ENCODE measurements at regions not wholly inside any gene's neighbourhood (a gene's known extent, or its start where the extent isn't known, plus 50 kb on each side); places are given as distances from the start of the nearest gene placed in this dataset.

GRCh38 chr17:62895320-62896301 is 70.4 kb upstream of the TANC2 start:
- H3K4me1 Mint-ChIP-seq: peaks cover 21 to 23% of the 10 kb centered on the region in 2 donors
- H3K27me3 Mint-ChIP-seq (ENCODE audit: low read depth in 3 of 3): peaks cover 0 to 7% (median 2%) of the 10 kb centered on the region in 3 donors
- H3K4me3 Mint-ChIP-seq: no peak overlapping the region
- no peaks in the 10 kb centered on the region for H3K9me3 Mint-ChIP-seq
- no peaks in the 10 kb centered on the region for H3K36me3 Mint-ChIP-seq
- DNase-seq: no peak
- no peak overlapping the region for H3K27ac Mint-ChIP-seq

GRCh38 chr17:62892870-62893338 is 73.1 kb upstream of the TANC2 start:
- peak overlapping the region; percentile 16 to 73 (median 61) for H3K27ac Mint-ChIP-seq
- peaks cover 0 to 3% (median 2%) of the 10 kb centered on the region in 3 donors for H3K27me3 Mint-ChIP-seq (ENCODE audit: low read depth in 3 of 3)
- peak in 1 of 3 donors; percentile 8 for DNase-seq
- peaks cover 21 to 23% of the 10 kb centered on the region in 2 donors for H3K4me1 Mint-ChIP-seq
- peak overlapping the region in 2 of 5 donors; percentile 14 to 22 for H3K4me3 Mint-ChIP-seq
- H3K9me3 Mint-ChIP-seq: no peaks in the 10 kb centered on the region
- no peaks in the 10 kb centered on the region for H3K36me3 Mint-ChIP-seq

- Mint-ChIP-seq H3K4me3 (peak overlapping the region in 3 of 5 donors; percentile 11 to 22 (median 14)), H3K9me3 (no peaks in the 10 kb centered on the region), H3K27ac (peak overlapping the region; percentile 36 to 74 (median 64)), H3K27me3 (ENCODE audit: low read depth in 3 of 3) (peaks cover 0 to 3% (median 2%) of the 10 kb centered on the region in 3 donors), H3K4me1 (peaks cover 21 to 23% of the 10 kb centered on the region in 2 donors), H3K36me3 (no peaks in the 10 kb centered on the region)
- DNase-seq: no peak
Observed at GRCh38 chr17:62892061-62892675, 73.9 kb upstream of the TANC2 start.

- H3K9me3 Mint-ChIP-seq: no peaks in the 10 kb centered on the region
- DNase-seq: peak; percentile 5 to 11 (median 8)
- no peak overlapping the region for H3K27ac Mint-ChIP-seq
- peaks cover 21 to 23% of the 10 kb centered on the region in 2 donors for H3K4me1 Mint-ChIP-seq
- H3K36me3 Mint-ChIP-seq: no peaks in the 10 kb centered on the region
- H3K27me3 Mint-ChIP-seq (ENCODE audit: low read depth in 3 of 3): peaks cover 0 to 2% (median 0%) of the 10 kb centered on the region in 3 donors
- H3K4me3 Mint-ChIP-seq: no peak overlapping the region
Observed at GRCh38 chr17:62891659-62892058, 74.4 kb upstream of the TANC2 start.

- Mint-ChIP-seq H3K4me3 (no peak overlapping the region), H3K4me1 (peaks cover 21 to 23% of the 10 kb centered on the region in 2 donors), H3K9me3 (no peaks in the 10 kb centered on the region), H3K27ac (no peak overlapping the region), H3K27me3 (ENCODE audit: low read depth in 3 of 3) (peaks cover 0 to 4% (median 2%) of the 10 kb centered on the region in 3 donors), H3K36me3 (no peaks in the 10 kb centered on the region)
- no peak for DNase-seq
Observed at GRCh38 chr17:62888765-62889164, 77.3 kb upstream of the TANC2 start.

GRCh38 chr17:62888148-62888547 is 77.9 kb upstream of the TANC2 start:
- Mint-ChIP-seq H3K4me3 (no peak overlapping the region), H3K36me3 (no peaks in the 10 kb centered on the region), H3K27ac (no peak overlapping the region), H3K9me3 (no peaks in the 10 kb centered on the region), H3K4me1 (peaks cover 20 to 21% of the 10 kb centered on the region in 2 donors), H3K27me3 (ENCODE audit: low read depth in 3 of 3) (peaks cover 2 to 5% (median 2%) of the 10 kb centered on the region in 3 donors)
- no peak for DNase-seq

- Mint-ChIP-seq H3K4me3 (no peak overlapping the region), H3K36me3 (no peaks in the 10 kb centered on the region), H3K27me3 (ENCODE audit: low read depth in 3 of 3) (peaks cover 2 to 5% (median 2%) of the 10 kb centered on the region in 3 donors), H3K27ac (no peak overlapping the region), H3K9me3 (no peaks in the 10 kb centered on the region), H3K4me1 (peaks cover 13 to 14% of the 10 kb centered on the region in 2 donors)
- DNase-seq: no peak
Observed at GRCh38 chr17:62887437-62887836, 78.6 kb upstream of the TANC2 start.

GRCh38 chr17:62884781-62885180 is 76.7 kb upstream of the MARCHF10 start:
- H3K4me3 Mint-ChIP-seq: no peak overlapping the region

GRCh38 chr17:62882878-62883277 is 74.8 kb upstream of the MARCHF10 start:
- Mint-ChIP-seq H3K4me1 (no peaks in the 10 kb centered on the region), H3K9me3 (no peaks in the 10 kb centered on the region), H3K36me3 (no peaks in the 10 kb centered on the region), H3K27me3 (ENCODE audit: low read depth in 3 of 3) (peaks cover 2 to 11% (median 2%) of the 10 kb centered on the region in 3 donors), H3K4me3 (no peak overlapping the region), H3K27ac (no peak overlapping the region)
- no peak for DNase-seq

More at GRCh38 chr17:62884781-62885180, 76.7 kb upstream of the MARCHF10 start:
- H3K27me3 Mint-ChIP-seq (ENCODE audit: low read depth in 3 of 3): peaks cover 2 to 11% (median 2%) of the 10 kb centered on the region in 3 donors
- H3K9me3 Mint-ChIP-seq: no peaks in the 10 kb centered on the region
- no peaks in the 10 kb centered on the region for H3K36me3 Mint-ChIP-seq
- DNase-seq: no peak
- no peak overlapping the region for H3K27ac Mint-ChIP-seq
- H3K4me1 Mint-ChIP-seq: no peaks in the 10 kb centered on the region

GRCh38 chr17:62882284-62882683 is 74.2 kb upstream of the MARCHF10 start:
- H3K9me3 Mint-ChIP-seq: no peaks in the 10 kb centered on the region
- H3K4me1 Mint-ChIP-seq: no peaks in the 10 kb centered on the region

GRCh38 chr17:62880120-62880519 is 72.0 kb upstream of the MARCHF10 start:
- H3K36me3 Mint-ChIP-seq: no peaks in the 10 kb centered on the region
- no peaks in the 10 kb centered on the region for H3K9me3 Mint-ChIP-seq
- no peak overlapping the region for H3K4me3 Mint-ChIP-seq
- H3K27ac Mint-ChIP-seq: no peak overlapping the region
- peaks cover 2 to 11% (median 4%) of the 10 kb centered on the region in 3 donors for H3K27me3 Mint-ChIP-seq (ENCODE audit: low read depth in 3 of 3)
- no peaks in the 10 kb centered on the region for H3K4me1 Mint-ChIP-seq
- no peak for DNase-seq

More at GRCh38 chr17:62882284-62882683, 74.2 kb upstream of the MARCHF10 start:
- Mint-ChIP-seq H3K27ac (no peak overlapping the region), H3K36me3 (no peaks in the 10 kb centered on the region), H3K4me3 (no peak overlapping the region), H3K27me3 (ENCODE audit: low read depth in 3 of 3) (peaks cover 2 to 11% (median 2%) of the 10 kb centered on the region in 3 donors)
- DNase-seq: no peak

- Mint-ChIP-seq H3K27me3 (ENCODE audit: low read depth in 3 of 3) (peaks cover 2 to 4% (median 2%) of the 10 kb centered on the region in 3 donors), H3K36me3 (no peaks in the 10 kb centered on the region), H3K4me1 (no peaks in the 10 kb centered on the region), H3K27ac (no peak overlapping the region), H3K4me3 (no peak overlapping the region), H3K9me3 (no peaks in the 10 kb centered on the region)
- no peak for DNase-seq
Observed at GRCh38 chr17:62876673-62877405, 68.7 kb upstream of the MARCHF10 start.

- no peak for DNase-seq
- no peaks in the 10 kb centered on the region for H3K4me1 Mint-ChIP-seq
- peaks cover 2 to 5% (median 2%) of the 10 kb centered on the region in 3 donors for H3K27me3 Mint-ChIP-seq (ENCODE audit: low read depth in 3 of 3)
- no peak overlapping the region for H3K27ac Mint-ChIP-seq
- H3K4me3 Mint-ChIP-seq: no peak overlapping the region
- H3K36me3 Mint-ChIP-seq: no peaks in the 10 kb centered on the region
- no peaks in the 10 kb centered on the region for H3K9me3 Mint-ChIP-seq
Observed at GRCh38 chr17:62876063-62876462, 67.9 kb upstream of the MARCHF10 start.

All from immature natural killer cell (primary cell).